Stomach (tissue), 4 donors: ENCODE measurements at regions not wholly inside any gene's neighbourhood (a gene's known extent, or its start where the extent isn't known, plus 50 kb on each side); places are given as distances from the start of the nearest gene placed in this dataset.

Experiments
- CTCF ChIP-seq, 7 experiments: fragments of 450-650 bp in 4 of 7; fragments of 200-600 bp in 3 of 7; sonication (generic) in 3 of 7; IDR thresholded peaks; one replicate each; pipeline ENCODE4 v1.5.1; 2016 to 2019; ENCODE audit warnings: antibody characterized with exemption in 7 of 7, control low read depth in 2 of 7, mild to moderate bottlenecking in 1 of 7
- POLR2A ChIP-seq, 4 donors: fragments of 450-650 bp; IDR thresholded peaks; one replicate each; pipeline ENCODE4 v1.6.1; 2016; ENCODE audit warnings: antibody characterized with exemption in 4 of 4, control low read depth in 2 of 4, mild to moderate bottlenecking in 1 of 4, moderate library complexity in 1 of 4
- POLR2AphosphoS5 ChIP-seq, 3 donors: sonication (generic); formaldehyde crosslinking; IDR thresholded peaks; one replicate each; pipeline ENCODE4 v1.6.1; 2016; ENCODE audit warnings: antibody characterized with exemption in 3 of 3

GRCh38 chr5:125199373-125199772 lies 452.9 kb upstream of the ZNF608 start:
- TF ChIP-seq CTCF (IDR thresholded peaks at IDR 0.05) (no peak), POLR2AphosphoS5 (IDR thresholded peaks at IDR 0.05) (no peak), POLR2A (IDR thresholded peaks at IDR 0.05) (no peak)
